Bronchial epithelial cell (primary cell): ENCODE measurements at regions not wholly inside any gene's neighbourhood (a gene's known extent, or its start where the extent isn't known, plus 50 kb on each side); places are given as distances from the start of the nearest gene placed in this dataset.

Experiments used
- DNase-seq: peaks from one replicate; pipeline ENCODE4 v3.0.0-alpha.2; 2010; ENCODE audit warnings: low read depth
- FAIRE-seq: peaks from 2 replicates; lab custom pipeline; 2011; peaks lifted over from hg19 to GRCh38; lab: Jason Lieb, UNC
- H3K27me3 ChIP-seq: 2 replicates; pipeline ENCODE4 v1.5.1; 2011; ENCODE audit warnings: low read length; ENCODE audit not compliant: control insufficient read depth, insufficient read depth
- H3K36me3 ChIP-seq: 2 replicates; pipeline ENCODE4 v1.5.1; 2011; ENCODE audit warnings: low read length; ENCODE audit not compliant: control insufficient read depth, insufficient read depth
- H3K4me3 ChIP-seq: 2 replicates; pipeline ENCODE4 v1.5.1; 2011; ENCODE audit warnings: mild to moderate bottlenecking, low read depth, low read length, control low read depth
- CTCF ChIP-seq: IDR thresholded peaks from 2 replicates; pipeline ENCODE4 v1.5.1; 2011; ENCODE audit warnings: mild to moderate bottlenecking, moderate library complexity, low read length, control low read depth, inconsistent platforms; ENCODE audit not compliant: insufficient read depth, severe bottlenecking

GRCh38 chr5:71946343-71947030, 160.8 kb upstream of the MAP1B start:
- FAIRE-seq (no peak), DNase-seq (no peak)
- H3K27me3 ChIP-seq = no peaks in the 10 kb centered on the region
- H3K4me3 ChIP-seq = no peak overlapping the region
- no peaks in the 10 kb centered on the region for H3K36me3 ChIP-seq
- TF ChIP-seq CTCF = no peak

- no peaks in the 10 kb centered on the region for H3K27me3 ChIP-seq
- FAIRE-seq = no peak
- H3K36me3 ChIP-seq = no peaks in the 10 kb centered on the region
- no peak for TF ChIP-seq CTCF
- peak; percentile 46 for DNase-seq
- H3K4me3 ChIP-seq = no peak overlapping the region
Measured at GRCh38 chr5:71948206-71948605, 159.1 kb upstream of the MAP1B start.

GRCh38 chr5:71949772-71950171, 157.5 kb upstream of the MAP1B start:
- Histone ChIP-seq H3K4me3 (no peak overlapping the region), H3K36me3 (no peaks in the 10 kb centered on the region), H3K27me3 (no peaks in the 10 kb centered on the region)
- no peak for TF ChIP-seq CTCF
- no peak for FAIRE-seq
- no peak for DNase-seq

GRCh38 chr5:71953866-71954265, 153.4 kb upstream of the MAP1B start:
- no peak for TF ChIP-seq CTCF
- FAIRE-seq (no peak), DNase-seq (no peak)
- no peaks in the 10 kb centered on the region for H3K27me3 ChIP-seq
- H3K36me3 ChIP-seq = no peaks in the 10 kb centered on the region
- no peak overlapping the region for H3K4me3 ChIP-seq

GRCh38 chr5:71954329-71954728, 152.9 kb upstream of the MAP1B start:
- FAIRE-seq (peak; percentile 82), DNase-seq (no peak)
- no peaks in the 10 kb centered on the region for H3K36me3 ChIP-seq
- no peak overlapping the region for H3K4me3 ChIP-seq
- TF ChIP-seq CTCF = no peak
- no peaks in the 10 kb centered on the region for H3K27me3 ChIP-seq

GRCh38 chr5:71955723-71956122, 151.6 kb upstream of the MAP1B start:
- DNase-seq (peak; percentile 43), FAIRE-seq (no peak)
- Histone ChIP-seq H3K36me3 (no peaks in the 10 kb centered on the region), H3K4me3 (no peak overlapping the region), H3K27me3 (no peaks in the 10 kb centered on the region)
- TF ChIP-seq CTCF = no peak
